Thoracic aorta (tissue), 2 donors: ENCODE measurements at regions not wholly inside any gene's neighbourhood (a gene's known extent, or its start where the extent isn't known, plus 50 kb on each side); places are given as distances from the start of the nearest gene placed in this dataset.

ENCODE experiments used
- ATAC-seq: fragments of 150-250 bp; one replicate; pipeline ENCODE4 v1.8.0; 2017; ENCODE audit warnings: low read depth; ENCODE audit not compliant: insufficient number of reproducible peaks, low FRiP score
- DNase-seq: peaks from one replicate; pipeline ENCODE4 v3.0.0-alpha.2; 2020; ENCODE audit warnings: low spot score
- H3K27ac ChIP-seq, 2 donors: fragments of 200-600 bp; sonication (generic); 1 replicate in 1 of 2; 2 replicates in 1 of 2; pipeline ENCODE4 v1.5.1; 2016; ENCODE audit warnings: mild to moderate bottlenecking in 2 of 2, moderate library complexity in 2 of 2
- H3K27me3 ChIP-seq: fragments of 200-600 bp; sonication (generic); replicated peaks from 2 replicates; pipeline ENCODE4 v1.6.0; 2016; ENCODE audit warnings: mild to moderate bottlenecking; ENCODE audit not compliant: insufficient read depth
- H3K36me3 ChIP-seq: fragments of 200-600 bp; sonication (generic); one replicate; pipeline ENCODE4 v1.5.1; 2016
- H3K4me1 ChIP-seq, 2 donors: fragments of 200-600 bp; sonication (generic); 1 replicate in 1 of 2; 2 replicates in 1 of 2; pipeline versions ENCODE4 v1.5.1 to v1.6.0; 2016; ENCODE audit warnings: low read depth in 2 of 2, mild to moderate bottlenecking in 1 of 2; ENCODE audit not compliant: control insufficient read depth in 1 of 2
- H3K4me3 ChIP-seq: fragments of 200-600 bp; sonication (generic); 2 replicates; pipeline ENCODE4 v1.5.1; 2016; ENCODE audit warnings: mild to moderate bottlenecking
- H3K9me3 ChIP-seq: fragments of 200-600 bp; sonication (generic); 2 replicates; pipeline ENCODE4 v1.5.1; 2016
- CTCF ChIP-seq: fragments of 200-600 bp; sonication (generic); IDR thresholded peaks from one replicate; pipeline ENCODE4 v1.5.1; 2019; ENCODE audit warnings: antibody characterized with exemption

GRCh38 chr4:63841266-63841665, 568.0 kb downstream of the TECRL start:
- Histone ChIP-seq H3K4me1 (no peaks in the 10 kb centered on the region), H3K36me3 (no peaks in the 10 kb centered on the region), H3K9me3 (no peaks in the 10 kb centered on the region), H3K4me3 (no peak overlapping the region), H3K27ac (no peak overlapping the region), H3K27me3 (no peaks in the 10 kb centered on the region)
- TF ChIP-seq CTCF: no peak
- ATAC-seq: no peak
- DNase-seq: no peak

GRCh38 chr4:63831590-63832155, 577.6 kb downstream of the TECRL start:
- H3K27ac ChIP-seq: no peak overlapping the region
- no peak overlapping the region for H3K4me3 ChIP-seq
- DNase-seq: no peak
- H3K36me3 ChIP-seq: no peaks in the 10 kb centered on the region
- no peak for TF ChIP-seq CTCF
- no peaks in the 10 kb centered on the region for H3K4me1 ChIP-seq
- no peaks in the 10 kb centered on the region for H3K27me3 ChIP-seq
- no peak for ATAC-seq
- H3K9me3 ChIP-seq: no peaks in the 10 kb centered on the region

- Histone ChIP-seq H3K4me1 (no peaks in the 10 kb centered on the region), H3K4me3 (no peak overlapping the region), H3K36me3 (no peaks in the 10 kb centered on the region), H3K9me3 (no peaks in the 10 kb centered on the region), H3K27ac (no peak overlapping the region), H3K27me3 (no peaks in the 10 kb centered on the region)
- ATAC-seq (no peak), DNase-seq (no peak)
- TF ChIP-seq CTCF: no peak
Observed at GRCh38 chr4:63817196-63817865, 591.9 kb downstream of the TECRL start.

GRCh38 chr4:63814171-63814964, 594.9 kb downstream of the TECRL start:
- no peak for TF ChIP-seq CTCF
- ATAC-seq (no peak), DNase-seq (no peak)
- Histone ChIP-seq H3K27ac (no peak overlapping the region), H3K36me3 (no peaks in the 10 kb centered on the region), H3K27me3 (no peaks in the 10 kb centered on the region), H3K4me1 (no peaks in the 10 kb centered on the region), H3K9me3 (no peaks in the 10 kb centered on the region), H3K4me3 (no peak overlapping the region)

GRCh38 chr4:63799166-63799565, 610.1 kb downstream of the TECRL start:
- no peaks in the 10 kb centered on the region for H3K36me3 ChIP-seq
- H3K4me1 ChIP-seq: no peaks in the 10 kb centered on the region
- H3K4me3 ChIP-seq: no peak overlapping the region
- TF ChIP-seq CTCF: no peak
- no peaks in the 10 kb centered on the region for H3K9me3 ChIP-seq
- DNase-seq (no peak), ATAC-seq (no peak)
- no peak overlapping the region for H3K27ac ChIP-seq
- no peaks in the 10 kb centered on the region for H3K27me3 ChIP-seq
